HG03469 (cell line): ENCODE measurements at regions not wholly inside any gene's neighbourhood (a gene's known extent, or its start where the extent isn't known, plus 50 kb on each side); places are given as distances from the start of the nearest gene placed in this dataset.

Experiments
- ATAC-seq: cut with Tn5 transposase; IDR thresholded peaks from one replicate; pipeline ENCODE4 v1.9.1; 2021; ENCODE audit warnings: mild to moderate bottlenecking, moderate library complexity, moderate number of reproducible peaks; ENCODE audit not compliant: unreplicated experiment

- no peak for ATAC-seq
Observed at GRCh38 chr2:33784488-33784887, 185.4 kb upstream of the FAM98A start.

GRCh38 chr2:33782395-33783230 is 183.5 kb upstream of the FAM98A start:
- no peak for ATAC-seq

DNA sequence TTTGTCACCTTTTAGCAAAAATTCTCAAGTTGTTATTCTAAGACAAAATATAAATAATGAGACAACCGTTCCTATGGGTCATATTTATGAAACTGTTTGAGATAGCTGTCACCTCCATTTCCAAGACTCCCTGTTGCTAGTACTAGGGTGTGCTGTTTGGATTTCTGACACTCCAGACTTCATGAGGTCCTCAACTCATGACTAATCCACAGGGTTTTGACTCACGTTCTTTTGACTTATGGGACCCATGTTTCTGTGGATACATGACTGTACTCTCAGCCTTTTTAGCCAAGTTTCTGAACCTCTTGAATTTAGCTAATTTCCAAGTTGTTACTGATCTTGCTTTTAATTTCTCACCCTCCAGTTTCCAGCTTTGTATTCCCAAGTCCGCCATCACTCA is 178.7 kb upstream of the FAM98A start:
- no peak for ATAC-seq

DNA sequence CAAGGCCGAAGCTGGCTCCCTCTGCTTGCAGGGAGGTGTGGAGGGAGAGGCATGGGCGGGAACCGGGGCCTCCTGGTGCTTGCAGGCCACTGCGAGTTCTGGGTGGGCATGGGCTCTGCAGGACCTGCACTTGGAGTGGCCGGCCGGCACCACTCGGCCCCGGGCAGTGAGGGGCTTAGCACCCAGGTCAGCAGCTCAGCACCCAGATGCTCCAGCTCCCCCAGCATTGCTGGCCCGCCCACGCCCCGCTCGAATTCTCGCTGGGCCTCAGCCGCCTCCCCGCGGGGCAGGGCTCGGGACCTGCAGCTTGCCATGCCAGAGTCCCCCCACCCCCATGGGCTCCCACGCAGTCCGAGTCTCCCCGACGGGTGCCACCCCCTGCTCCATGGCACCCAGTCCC is 176.2 kb upstream of the FAM98A start:
- ATAC-seq: no peak

DNA sequence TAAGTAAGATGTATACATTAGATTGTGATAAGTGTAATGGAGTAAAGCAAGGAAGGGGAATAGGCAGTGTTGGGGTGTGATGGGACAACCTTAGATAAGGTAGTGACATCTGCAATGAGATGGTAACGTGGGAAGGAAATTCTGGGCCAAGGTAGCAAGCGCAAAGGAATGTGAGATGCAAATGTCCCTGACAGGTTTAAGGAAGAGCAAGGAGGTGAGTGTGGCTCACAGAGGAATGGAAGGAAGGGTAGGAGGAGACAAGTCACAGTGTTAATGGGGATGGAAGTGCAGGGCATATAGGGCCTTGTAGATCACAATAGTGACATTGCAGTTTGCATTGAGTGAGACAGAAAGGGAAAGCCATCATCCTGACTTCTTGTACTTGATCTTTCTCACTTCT is 170.9 kb upstream of the FAM98A start:
- ATAC-seq: no peak

DNA sequence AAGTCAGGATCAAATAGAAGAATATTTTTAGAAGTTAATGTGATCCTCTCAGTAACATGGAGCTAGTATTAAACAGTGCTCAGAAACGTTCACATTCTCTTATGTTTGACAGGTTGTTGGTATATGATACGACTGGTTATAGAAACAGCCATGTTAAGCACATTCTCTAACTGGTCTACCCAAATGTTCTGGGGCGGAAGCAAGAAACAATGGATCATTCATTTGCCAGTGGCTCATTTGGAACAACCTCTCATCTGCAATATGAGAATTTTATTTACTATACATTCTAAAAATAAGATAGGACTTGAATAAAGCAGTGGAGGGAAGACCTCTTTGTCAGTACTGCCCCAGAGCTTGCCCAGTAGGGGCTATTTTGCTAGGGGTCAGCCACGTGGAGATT is 167.1 kb upstream of the FAM98A start:
- no peak for ATAC-seq

GRCh38 chr2:33765122-33765521 is 166.0 kb upstream of the FAM98A start:
- ATAC-seq: no peak

DNA sequence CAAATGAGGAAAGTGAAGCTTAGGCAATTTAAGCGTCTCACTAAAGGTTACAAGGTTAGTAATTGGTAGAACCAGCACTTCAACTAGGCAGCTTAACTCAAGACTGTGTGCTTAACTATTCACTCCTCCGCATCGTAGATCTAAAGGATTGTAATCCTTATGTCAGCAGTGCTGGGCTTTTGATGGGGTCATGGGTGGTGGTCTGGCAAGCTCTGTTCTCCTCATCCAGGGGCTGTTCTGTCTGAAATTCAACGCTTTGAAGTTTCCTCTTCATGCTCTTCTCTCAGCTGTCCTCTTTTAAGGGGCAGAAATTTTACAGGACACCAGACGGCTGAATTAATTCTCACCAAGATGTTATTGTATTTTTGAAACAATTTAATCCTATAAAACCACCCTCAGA is 165.5 kb upstream of the FAM98A start:
- ATAC-seq: no peak

DNA sequence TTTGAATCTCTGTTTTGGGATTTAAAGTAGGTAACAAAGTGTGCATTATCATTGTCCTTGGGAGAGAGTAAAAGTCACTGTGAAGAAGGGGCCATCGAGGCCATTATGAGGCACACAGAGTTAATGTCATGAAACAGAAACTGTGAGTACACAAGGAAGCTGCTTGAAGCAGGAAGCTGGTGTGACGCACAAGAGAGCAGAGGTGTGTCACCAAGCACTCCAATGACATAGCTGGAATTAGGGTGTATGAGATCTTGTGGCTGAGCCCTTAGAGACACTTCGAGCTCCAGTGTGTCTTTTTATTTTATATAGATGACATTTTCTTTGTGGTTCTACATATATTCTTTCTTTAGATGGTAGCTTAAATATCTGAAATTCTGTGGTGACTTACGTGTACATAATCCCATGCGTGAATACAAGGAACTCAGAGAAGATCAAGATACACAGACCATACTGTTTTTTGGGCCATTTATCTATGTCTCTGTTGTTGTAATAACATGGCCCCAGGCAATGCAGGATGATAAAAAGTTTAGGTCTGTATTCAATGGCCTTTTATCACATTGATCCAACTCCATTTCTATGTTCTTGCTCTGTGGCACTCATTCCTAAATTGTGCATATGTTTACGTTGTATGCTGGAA is 164.7 kb upstream of the FAM98A start:
- no peak for ATAC-seq

DNA sequence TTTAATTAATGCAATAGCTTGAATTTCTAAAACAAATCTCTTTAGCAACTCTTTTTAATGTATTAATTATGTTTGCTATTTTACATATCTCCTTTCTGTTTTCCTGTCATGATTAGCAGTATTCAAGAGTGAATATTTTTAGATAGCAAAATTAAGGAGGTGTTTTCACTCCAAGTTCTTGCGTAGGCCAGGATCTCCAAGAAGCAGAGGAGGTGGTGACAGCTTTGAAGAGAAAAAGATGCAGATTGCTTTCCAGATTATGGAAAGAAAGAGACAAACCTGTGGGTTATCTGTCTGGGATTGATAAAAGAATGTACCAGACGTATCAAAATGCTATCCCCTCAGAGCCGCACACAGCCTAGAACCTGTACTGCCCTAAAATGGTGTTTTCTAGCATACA is 163.5 kb upstream of the FAM98A start:
- ATAC-seq: no peak

- ATAC-seq: no peak
Observed at GRCh38 chr2:33746208-33746800, 147.2 kb upstream of the FAM98A start.

- ATAC-seq: no peak
Observed at GRCh38 chr2:33735096-33735495, 136.0 kb upstream of the FAM98A start.

GRCh38 chr2:33730804-33731203 is 131.7 kb upstream of the FAM98A start:
- ATAC-seq: no peak

- no peak for ATAC-seq
Observed at GRCh38 chr2:33730193-33730592, 131.1 kb upstream of the FAM98A start.

DNA sequence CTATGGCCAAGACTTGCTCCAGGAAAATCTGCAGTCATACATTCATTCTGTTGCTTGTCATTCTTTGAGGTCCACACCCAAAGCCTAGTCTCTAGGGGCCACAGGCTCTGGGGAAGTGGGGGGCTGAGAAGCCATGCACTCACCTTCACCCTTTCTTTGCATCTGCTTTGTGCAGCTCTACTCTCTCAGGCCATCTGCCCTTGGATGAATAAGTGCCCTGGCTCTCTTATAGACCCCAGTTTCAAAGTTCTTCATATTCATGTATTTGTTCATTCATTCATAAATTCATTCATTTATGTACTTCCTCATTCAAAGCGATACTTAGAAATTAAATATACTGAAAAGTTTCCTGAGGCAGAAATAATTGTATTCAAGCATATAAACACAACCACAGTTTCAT is 130.3 kb upstream of the FAM98A start:
- ATAC-seq: no peak

GRCh38 chr2:33728106-33728505 is 129.0 kb upstream of the FAM98A start:
- ATAC-seq: no peak

GRCh38 chr2:33727361-33728032 is 128.4 kb upstream of the FAM98A start:
- ATAC-seq: no peak

- no peak for ATAC-seq
Observed at GRCh38 chr2:33726415-33726814, 127.3 kb upstream of the FAM98A start.

- ATAC-seq: no peak
Observed at GRCh38 chr2:33723329-33723728, 124.2 kb upstream of the FAM98A start.

DNA sequence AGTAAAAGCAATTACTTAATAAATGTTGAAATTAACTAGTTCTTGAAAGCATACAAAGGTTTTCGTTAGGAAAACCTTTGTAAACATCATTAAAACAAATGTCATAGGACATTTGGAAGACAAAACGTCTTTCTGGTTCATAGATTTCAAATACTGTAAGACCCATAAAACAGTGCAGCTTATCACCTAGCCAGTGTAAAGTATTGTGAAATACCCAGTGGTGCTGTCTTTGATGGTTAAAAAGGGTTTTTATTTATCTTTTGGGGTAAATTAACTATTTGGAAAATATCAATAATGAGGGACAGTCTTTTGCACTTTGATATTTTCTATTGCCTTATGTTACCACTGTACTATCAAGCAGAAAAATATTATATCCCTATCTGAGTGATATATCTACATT is 120.0 kb upstream of the FAM98A start:
- no peak for ATAC-seq

DNA sequence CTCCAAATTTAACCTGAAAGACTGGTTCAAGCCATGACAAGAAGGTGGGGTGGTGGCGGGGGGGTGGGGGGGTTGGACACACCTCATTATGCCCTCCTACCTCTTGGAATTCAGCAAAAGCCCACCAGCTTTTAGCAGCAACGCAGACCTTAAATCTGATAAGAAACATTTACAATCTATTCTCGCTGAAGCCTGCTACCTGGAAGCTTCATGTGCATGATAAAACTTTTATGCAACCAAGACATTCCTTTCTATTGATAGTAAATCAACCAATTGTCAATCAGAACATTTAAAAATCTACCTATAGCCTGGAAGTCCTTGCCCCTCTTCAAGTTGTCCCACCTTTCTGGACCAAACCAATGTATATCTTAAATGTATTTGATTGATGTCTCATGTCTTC is 113.6 kb upstream of the FAM98A start:
- ATAC-seq: no peak

DNA sequence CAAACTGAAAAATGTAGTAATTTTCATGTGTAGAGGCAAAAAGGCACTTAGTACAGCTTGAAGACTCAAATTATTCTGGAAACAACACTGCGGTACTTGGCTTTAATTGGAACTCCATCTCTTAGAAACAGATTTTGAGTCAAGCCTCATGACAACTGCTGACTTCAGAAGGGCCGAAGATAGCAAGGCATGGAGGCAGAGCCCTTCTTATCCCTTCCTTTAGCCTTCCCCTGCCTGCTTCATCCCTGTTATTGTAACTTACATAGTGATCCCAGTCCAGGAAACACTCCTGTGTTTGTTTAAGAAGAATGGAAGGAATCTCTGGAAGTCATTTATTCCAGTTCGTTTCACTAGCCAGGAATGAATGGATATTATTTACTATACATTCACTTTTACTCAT is 110.9 kb upstream of the FAM98A start:
- ATAC-seq: no peak
